K562 (cell line): ENCODE measurements at regions not wholly inside any gene's neighbourhood (a gene's known extent, or its start where the extent isn't known, plus 50 kb on each side); places are given as distances from the start of the nearest gene placed in this dataset.

Source experiments
- ATAC-seq: fragments of 200-7000 bp; cut with Tn5 transposase; 3 replicates; pipeline ENCODE4 v1.9.1; 2020; ENCODE audit warnings: moderate library complexity
- BruUV-seq: library from RNA; stranded (reverse); fragments of 400-500 nt; replicated peaks from 2 replicates; lab custom pipeline; 2021; lab: Mats Ljungman, UMichigan
- CTCF ChIA-PET: fragments of 300-600 bp; formaldehyde crosslinking; extraction: SDS; loops from one replicate; lab custom pipeline; 2021; ENCODE audit warnings: low intra/inter-chr PET ratio; lab: Yijun Ruan, JAX
- POLR2A ChIA-PET: fragments of 300-600, 350-650 bp; sonication (Branson Sonifier 250); formaldehyde crosslinking; extraction: SDS; loops from one replicate; lab custom pipeline; 2021; ENCODE audit warnings: antibody characterized with exemption, inconsistent platforms; lab: Yijun Ruan, JAX
- DNase-seq, 4 experiments: peaks; one replicate each; pipeline versions ENCODE4 v3.0.0 to v3.0.0-alpha.2; 2011 to 2018; ENCODE audit warnings: low spot score in 3 of 4, mixed read lengths in 3 of 4; ENCODE audit errors: extremely low read depth in 1 of 4
- FAIRE-seq: peaks from 2 replicates; lab custom pipeline; 2011; peaks lifted over from hg19 to GRCh38; lab: Jason Lieb, UNC
- H2AFZ ChIP-seq: 2 replicates; pipeline ENCODE4 v1.6.0; 2011; ENCODE audit warnings: low read depth, low read length, control low read depth, inconsistent platforms
- H3K27ac ChIP-seq: fragments of 200-600 bp; 3 replicates; pipeline ENCODE4 v1.8.0; 2011; ENCODE audit warnings: low read depth, mild to moderate bottlenecking, control low read depth, inconsistent platforms, low read length, moderate library complexity, mixed read lengths; ENCODE audit errors: extremely low read depth
- H3K27me3 ChIP-seq, 2 experiments: fragments of 300-600 bp in 1 of 2; 2 replicates in 1 of 2; 3 replicates in 1 of 2; pipeline versions ENCODE4 v1.6.0 to v1.8.0; 2011; ENCODE audit warnings: inconsistent platforms in 2 of 2, low read length in 2 of 2, mild to moderate bottlenecking in 1 of 2, mixed read lengths in 1 of 2, moderate library complexity in 1 of 2; ENCODE audit not compliant: control insufficient read depth in 2 of 2, insufficient read depth in 2 of 2
- H3K36me3 ChIP-seq: fragments of 300-600 bp; 3 replicates; pipeline ENCODE4 v1.8.0; 2011; ENCODE audit warnings: mild to moderate bottlenecking, low read length, inconsistent platforms; ENCODE audit not compliant: control insufficient read depth, insufficient read depth
- H3K4me1 ChIP-seq, 2 experiments: fragments of 200-600 bp in 1 of 2; replicated peaks in 1 of 2; 2 replicates in 1 of 2; 3 replicates in 1 of 2; pipeline versions ENCODE4 v1.5.1 to v1.8.0; 2011; ENCODE audit warnings: inconsistent platforms in 2 of 2, low read length in 2 of 2, mild to moderate bottlenecking in 1 of 2, mixed read lengths in 1 of 2, moderate library complexity in 1 of 2; ENCODE audit not compliant: control insufficient read depth in 2 of 2, insufficient read depth in 2 of 2
- H3K4me2 ChIP-seq: 2 replicates; pipeline ENCODE4 v1.6.1; 2011; ENCODE audit warnings: low read length, control low read depth, inconsistent platforms, mixed read lengths; ENCODE audit not compliant: insufficient read depth
- H3K4me3 ChIP-seq: fragments of 200-600 bp; sonication (generic), shearing (Covaris generic); 2 replicates; pipeline ENCODE4 v1.5.1; 2016; ENCODE audit warnings: control low read depth, inconsistent platforms
- H3K79me2 ChIP-seq: fragments of 200-600 bp; 3 replicates; pipeline ENCODE4 v1.8.0; 2011; ENCODE audit warnings: low read length, inconsistent platforms; ENCODE audit not compliant: control insufficient read depth, insufficient read depth
- H3K9ac ChIP-seq, 2 experiments: 2 replicates each; pipeline versions ENCODE4 v1.6.0 to v1.6.1; 2011; ENCODE audit warnings: low read depth in 2 of 2, low read length in 2 of 2, control low read depth in 1 of 2, inconsistent platforms in 1 of 2, mild to moderate bottlenecking in 1 of 2, mixed read lengths in 1 of 2; ENCODE audit not compliant: insufficient read depth in 1 of 2
- H3K9me1 ChIP-seq: one replicate; pipeline ENCODE4 v1.6.0; 2011; ENCODE audit warnings: inconsistent platforms, mild to moderate bottlenecking, low read length, moderate library complexity; ENCODE audit not compliant: control insufficient read depth, insufficient read depth
- H3K9me3 ChIP-seq: replicated peaks from 2 replicates; pipeline ENCODE4 v1.5.1; 2011; ENCODE audit warnings: low read depth, low read length, inconsistent platforms; ENCODE audit not compliant: control insufficient read depth, insufficient read depth
- H4K20me1 ChIP-seq: replicated peaks from 2 replicates; pipeline ENCODE4 v1.6.1; 2011; ENCODE audit warnings: low read length, inconsistent platforms, mixed read lengths; ENCODE audit not compliant: control insufficient read depth, insufficient read depth
- GABPB1 ChIP-seq: sonication (generic); formaldehyde crosslinking; IDR thresholded peaks from 2 replicates; pipeline ENCODE4 v1.8.0; 2022; ENCODE audit warnings: mild to moderate bottlenecking, missing genetic modification reagents
- L3MBTL2 ChIP-seq: fragments of 450-650 bp; IDR thresholded peaks from 2 replicates; pipeline ENCODE4 v1.6.1; 2016; ENCODE audit warnings: mild to moderate bottlenecking, moderate library complexity
- MEIS2 ChIP-seq: fragments of 450-650 bp; IDR thresholded peaks from 2 replicates; pipeline ENCODE4 v1.6.1; 2014; ENCODE audit warnings: mild to moderate bottlenecking; ENCODE audit not compliant: partially characterized antibody
- POLR3G ChIP-seq: IDR thresholded peaks from 2 replicates; pipeline ENCODE4 v1.6.1; 2011; ENCODE audit not compliant: insufficient read length, insufficient replicate concordance; ENCODE audit errors: extremely low read depth
- RBM14 ChIP-seq: fragments of 200-400 bp; formaldehyde crosslinking; IDR thresholded peaks from 2 replicates; pipeline ENCODE4 v1.6.1; 2018; ENCODE audit warnings: low read depth, mild to moderate bottlenecking, low read length, moderate library complexity, borderline replicate concordance; ENCODE audit not compliant: insufficient read depth
- SMAD1 ChIP-seq: fragments of 150-350 bp; IDR thresholded peaks from 2 replicates; pipeline ENCODE4 v1.6.1; 2014; ENCODE audit warnings: low read length, low read depth; ENCODE audit not compliant: partially characterized antibody
- XRCC4 ChIP-seq: IDR thresholded peaks from one replicate; pipeline ENCODE4 v1.6.1; 2011; ENCODE audit not compliant: insufficient read depth, insufficient read length; ENCODE audit errors: extremely low read depth
- ZNF584 ChIP-seq: fragments of 200-800 bp; sonication (Bioruptor generic); IDR thresholded peaks from 2 replicates; pipeline ENCODE4 v1.6.1; 2016; ENCODE audit warnings: low read depth, mild to moderate bottlenecking, missing genetic modification characterization, missing compliant biosample characterization
- ZNF586 ChIP-seq: fragments of 450-650 bp; formaldehyde crosslinking; conservative IDR thresholded peaks from 2 replicates; pipeline ENCODE4 v1.4.0; 2020; ENCODE audit warnings: mild to moderate bottlenecking, moderate library complexity
- WGBS: fragments of 100-300 bp; shearing (Covaris generic); methylation state at CpG from one replicate; pipeline ENCODE4 v1.1.6; 2016; ENCODE audit warnings: low coverage, mixed read lengths; ENCODE audit not compliant: insufficient coverage; ENCODE audit errors: missing lambda C conversion rate; 5-methylcytosine and 5-hydroxymethylcytosine counted together
- in situ Hi-C: fragments of 300-500 bp; cut with MboI; formaldehyde crosslinking; loops from 4 replicates; pipeline ENCODE4 v1.15.0; 2018; ENCODE audit warnings: inconsistent platforms, mixed read lengths
- intact Hi-C: fragments of 100-400 bp; cut with micrococcal nuclease; formaldehyde crosslinking; loops from 2 replicates; pipeline ENCODE4 v1.14.2; 2022
- TF ChIP-seq, protein P1 (sequence below): IDR thresholded peaks from 2 replicates; pipeline ENCODE4 v1.6.1; 2011; ENCODE audit not compliant: insufficient read length; ENCODE audit errors: extremely low read depth
- TF ChIP-seq, protein P2 (sequence below): IDR thresholded peaks from 3 replicates; pipeline ENCODE4 v1.6.1; 2011; ENCODE audit warnings: borderline replicate concordance, mild to moderate bottlenecking; ENCODE audit not compliant: insufficient read length, insufficient read depth

DNA sequence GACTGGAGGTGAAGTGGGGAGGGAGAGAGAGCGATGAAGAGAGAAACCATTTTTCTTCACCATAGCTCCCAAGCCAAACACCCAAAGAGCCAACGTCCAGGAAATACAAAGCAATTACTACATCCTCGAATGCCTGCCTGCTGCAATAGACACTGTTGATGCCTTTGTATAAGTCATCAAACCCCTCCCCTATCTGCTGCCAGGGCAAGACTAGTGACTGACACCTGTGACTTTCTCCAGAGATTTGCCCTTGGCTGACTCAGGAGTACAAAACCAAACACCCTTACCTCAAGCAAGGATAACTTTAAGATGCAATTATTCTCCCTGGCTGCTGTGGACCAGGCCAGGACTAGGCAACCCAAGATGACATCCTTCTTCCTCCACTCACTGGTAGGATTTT lies 81.8 kb upstream of the RASA1 start:
- Histone ChIP-seq H3K27ac (no peak overlapping the region), H3K27me3 (0 out of 5 replicates have a peak, but pooled peaks cover 0 to 4% of the 10 kb centered on the region in 2 experiments), H3K4me1 (no peaks in the 10 kb centered on the region), H3K9ac (no peak overlapping the region), H3K9me3 (no peaks in the 10 kb centered on the region), H3K4me3 (no peak overlapping the region), H3K9me1 (no peaks in the 10 kb centered on the region), H2AFZ (no peak overlapping the region), H3K36me3 (no peaks in the 10 kb centered on the region), H3K79me2 (no peaks in the 10 kb centered on the region), H3K4me2 (no peak overlapping the region), H4K20me1 (no peaks in the 10 kb centered on the region)
- ATAC-seq (no peak), DNase-seq (no peak), FAIRE-seq (no peak)
- no peak for TF ChIP-seq ZNF586
- no peak for TF ChIP-seq RBM14
- TF ChIP-seq MEIS2 = no peak
- TF ChIP-seq, protein P1, sequence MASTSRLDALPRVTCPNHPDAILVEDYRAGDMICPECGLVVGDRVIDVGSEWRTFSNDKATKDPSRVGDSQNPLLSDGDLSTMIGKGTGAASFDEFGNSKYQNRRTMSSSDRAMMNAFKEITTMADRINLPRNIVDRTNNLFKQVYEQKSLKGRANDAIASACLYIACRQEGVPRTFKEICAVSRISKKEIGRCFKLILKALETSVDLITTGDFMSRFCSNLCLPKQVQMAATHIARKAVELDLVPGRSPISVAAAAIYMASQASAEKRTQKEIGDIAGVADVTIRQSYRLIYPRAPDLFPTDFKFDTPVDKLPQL = no peak
- TF ChIP-seq POLR3G = no peak
- TF ChIP-seq L3MBTL2 = no peak
- no peak for TF ChIP-seq SMAD1
- TF ChIP-seq, protein P2, sequence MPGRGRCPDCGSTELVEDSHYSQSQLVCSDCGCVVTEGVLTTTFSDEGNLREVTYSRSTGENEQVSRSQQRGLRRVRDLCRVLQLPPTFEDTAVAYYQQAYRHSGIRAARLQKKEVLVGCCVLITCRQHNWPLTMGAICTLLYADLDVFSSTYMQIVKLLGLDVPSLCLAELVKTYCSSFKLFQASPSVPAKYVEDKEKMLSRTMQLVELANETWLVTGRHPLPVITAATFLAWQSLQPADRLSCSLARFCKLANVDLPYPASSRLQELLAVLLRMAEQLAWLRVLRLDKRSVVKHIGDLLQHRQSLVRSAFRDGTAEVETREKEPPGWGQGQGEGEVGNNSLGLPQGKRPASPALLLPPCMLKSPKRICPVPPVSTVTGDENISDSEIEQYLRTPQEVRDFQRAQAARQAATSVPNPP = no peak
- TF ChIP-seq XRCC4 = no peak
- no peak for TF ChIP-seq GABPB1
- TF ChIP-seq ZNF584 (CRISPR knock-in tag) = no peak
- no TSS peak for BruUV-seq
- CTCF ChIA-PET = no interaction called here
- POLR2A ChIA-PET = no interaction called here
- intact Hi-C loops = no loop called here
- in situ Hi-C loops = no loop called here
- WGBS = 0% methylated on average over 3 of the region's 3 CpGs
